ENCODE measurements at regions not wholly inside any gene's neighbourhood (a gene's known extent, or its start where the extent isn't known, plus 50 kb on each side); places are given as distances from the start of the nearest gene placed in this dataset.
"Not testable (repeated sequence)": the region's sequence is repeated elsewhere in the genome, so short reads cannot be mapped to it uniquely, and the experiment has no call there.

DNA sequence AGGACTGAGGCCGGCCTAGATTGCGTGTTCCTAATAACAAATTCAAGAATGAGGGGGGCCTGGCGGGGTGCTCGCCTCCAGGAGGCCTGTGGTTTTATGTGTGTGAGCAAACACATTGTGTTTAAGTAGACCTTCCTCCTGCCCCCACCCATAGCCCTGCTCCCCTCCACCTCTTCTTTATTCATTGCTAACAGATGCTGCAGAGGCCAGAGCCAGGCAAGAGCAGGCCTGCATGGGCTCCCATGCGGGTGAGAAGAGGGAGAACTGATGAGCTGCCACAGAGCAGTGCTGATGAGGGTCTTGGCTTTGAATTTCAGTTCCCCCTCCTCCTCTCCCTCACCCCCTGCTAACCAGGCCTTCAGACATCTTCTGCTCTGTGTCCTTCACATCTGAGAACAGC, 154.6 kb downstream of the OSR1 start:
- DNase-seq (ENCODE audit: low read depth, low spot score) = no peak

DNA sequence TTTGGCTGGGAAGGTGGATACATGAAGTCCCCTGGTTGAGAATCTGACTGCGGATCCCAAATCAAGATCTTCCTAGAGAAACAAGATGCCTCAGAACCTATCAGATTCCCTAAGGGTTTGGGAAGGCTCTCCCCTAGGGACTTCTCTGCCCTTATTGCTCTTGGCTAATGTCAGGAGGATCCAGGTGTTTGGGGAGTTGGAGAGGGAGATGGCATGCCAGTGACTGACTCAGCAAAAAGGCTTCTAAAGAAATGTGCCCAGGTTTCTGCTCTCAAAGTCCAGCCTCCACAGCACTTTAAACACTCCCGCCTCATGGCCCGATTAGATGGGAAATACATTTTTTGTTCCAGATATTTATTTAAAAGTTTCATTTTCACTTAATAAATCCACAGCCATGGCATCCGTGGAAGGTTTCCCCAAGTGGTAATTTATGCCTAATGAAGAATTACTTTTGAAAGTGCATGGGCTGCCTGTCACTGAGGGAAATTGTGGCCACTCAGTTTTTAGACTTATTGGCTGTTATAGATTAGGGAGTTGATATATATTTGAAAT, 156.4 kb downstream of the OSR1 start:
- DNase-seq (ENCODE audit: low read depth, low spot score) = no peak

- no peak for DNase-seq (ENCODE audit: low read depth, low spot score)
These were observed 160.0 kb downstream of the OSR1 start for GRCh38 chr2:19198381-19198780.

- no peak for DNase-seq (ENCODE audit: low read depth, low spot score)
These were observed 162.8 kb downstream of the OSR1 start for GRCh38 chr2:19195661-19196060.

- DNase-seq (ENCODE audit: low read depth, low spot score) = no peak
These were observed 169.0 kb downstream of the OSR1 start for GRCh38 chr2:19189391-19189790.

DNA sequence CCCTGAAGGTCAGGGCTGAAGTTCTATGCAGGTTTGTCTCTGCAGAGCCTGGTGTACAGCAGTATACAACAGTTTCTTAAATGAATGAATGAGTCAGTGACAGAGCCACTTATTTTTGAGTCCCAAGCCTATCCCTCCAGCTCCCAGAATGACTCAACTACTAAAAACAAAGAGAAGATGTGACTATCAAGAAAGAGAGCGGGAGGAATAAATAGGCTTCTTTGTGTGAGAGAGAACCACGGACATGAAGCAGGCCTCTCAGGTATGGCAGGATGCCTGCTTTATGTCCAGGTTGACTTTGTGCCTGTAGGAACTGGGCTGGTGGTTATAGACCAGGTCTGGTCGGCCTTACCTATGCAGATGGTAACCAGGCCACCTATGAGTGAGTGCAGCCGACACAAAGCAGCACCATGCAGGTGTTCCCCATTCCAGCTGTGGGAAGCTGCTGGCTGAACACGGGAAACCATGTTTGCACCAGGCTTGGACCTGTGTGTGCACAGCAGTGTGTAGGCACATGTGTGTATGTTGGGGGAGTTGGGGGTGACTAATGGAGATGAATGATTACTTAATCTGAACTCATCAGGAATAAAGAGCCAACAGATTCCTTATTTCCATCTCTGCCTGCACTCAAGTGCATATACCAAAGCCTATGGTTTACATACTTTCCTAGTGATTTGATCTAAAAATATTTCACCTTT, 171.0 kb downstream of the OSR1 start:
- DNase-seq (ENCODE audit: low read depth, low spot score) = no peak

DNA sequence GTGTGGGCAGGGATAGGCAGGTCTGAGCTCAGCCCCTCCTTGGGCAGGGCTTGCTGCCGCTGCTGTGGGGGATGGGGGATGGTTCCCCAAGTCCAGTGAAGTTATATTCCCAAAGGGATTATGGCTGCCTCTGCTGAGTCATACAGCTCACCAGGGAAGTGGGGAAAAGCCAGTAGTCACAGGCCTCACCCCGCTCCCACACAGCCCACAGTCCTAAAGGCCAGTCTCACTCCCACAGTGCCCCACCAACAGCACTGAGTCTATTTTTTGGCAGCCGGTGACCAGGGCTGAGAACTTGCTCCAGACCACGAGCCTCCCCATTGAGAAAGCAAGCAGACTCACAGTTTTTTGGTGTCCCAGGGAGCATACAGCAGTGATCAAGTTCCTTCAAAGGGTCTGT, 173.3 kb downstream of the OSR1 start:
- no peak for DNase-seq (ENCODE audit: low read depth, low spot score)

DNA sequence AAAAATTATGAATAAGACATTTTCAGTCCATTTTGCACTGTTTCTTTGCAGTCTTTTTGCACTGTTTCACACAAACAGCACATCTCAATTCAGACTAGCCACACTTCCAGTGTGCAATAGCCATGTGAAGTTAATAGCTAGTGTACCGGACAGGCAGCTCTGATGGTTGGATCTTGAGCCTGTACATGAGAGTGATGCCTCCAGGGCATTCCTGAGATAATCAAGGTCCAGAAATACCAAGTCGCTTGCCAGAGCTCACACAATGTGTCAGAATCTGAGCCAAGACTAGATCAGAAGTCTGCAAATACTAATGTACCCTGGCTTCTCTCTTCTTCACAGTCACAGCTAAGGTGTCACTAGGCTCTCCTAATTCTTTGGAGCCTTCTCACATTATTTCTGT, 180.2 kb downstream of the OSR1 start:
- DNase-seq (ENCODE audit: low read depth, low spot score) = no peak

DNA sequence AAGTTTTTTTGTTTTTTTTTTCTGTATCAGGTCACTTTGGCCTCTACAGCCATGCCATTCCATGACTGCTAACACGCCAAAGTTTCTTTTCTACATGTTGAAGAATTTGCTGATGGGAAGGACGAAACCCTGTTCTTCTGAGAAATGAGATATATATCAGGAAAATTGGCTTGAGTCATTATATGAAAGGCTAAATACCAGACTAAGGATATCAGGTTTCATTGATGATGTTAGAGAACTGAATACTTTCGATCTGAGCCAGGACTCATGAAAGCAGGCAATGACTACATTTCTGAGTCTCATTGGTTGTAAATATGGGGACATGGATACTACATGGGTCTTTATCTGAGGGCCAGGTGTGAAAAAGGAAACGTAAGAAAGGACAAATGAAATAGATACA, 181.4 kb downstream of the OSR1 start:
- no peak for DNase-seq (ENCODE audit: low read depth, low spot score)

DNA sequence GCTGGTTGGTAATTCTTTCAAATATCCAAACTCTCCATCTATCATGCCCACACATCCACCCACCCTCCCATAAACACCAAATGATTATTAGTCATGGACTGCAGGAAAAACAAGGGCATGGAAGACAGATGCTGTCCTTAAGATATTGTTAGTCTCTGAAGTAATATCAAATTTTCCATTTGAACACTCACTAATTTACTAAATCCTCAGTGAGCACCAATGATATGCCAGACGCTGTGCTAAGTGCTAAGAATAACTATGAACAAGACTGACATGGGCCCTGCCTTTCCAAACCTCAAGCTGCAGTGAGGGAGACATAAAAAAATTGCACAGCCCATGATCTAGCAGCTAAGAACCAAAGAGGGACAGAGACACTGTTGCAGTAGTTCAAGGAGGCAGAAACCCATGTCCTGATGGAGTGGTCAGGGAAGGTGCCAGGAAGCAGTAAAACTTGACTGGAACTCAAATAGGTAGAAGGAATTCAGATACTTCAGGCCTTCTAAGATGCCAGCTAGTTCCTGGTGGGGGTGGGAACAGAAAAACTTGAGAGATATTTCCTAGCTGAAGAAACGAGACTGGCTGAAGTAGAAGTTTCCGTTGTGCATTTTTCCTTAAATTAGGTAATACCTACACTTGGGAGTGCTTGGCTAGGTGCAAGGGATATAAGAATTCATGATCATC, 182.1 kb downstream of the OSR1 start:
- DNase-seq (ENCODE audit: low read depth, low spot score) = no peak

- no peak for DNase-seq (ENCODE audit: low read depth, low spot score)
These were observed 184.2 kb downstream of the OSR1 start for GRCh38 chr2:19174176-19174575.

DNA sequence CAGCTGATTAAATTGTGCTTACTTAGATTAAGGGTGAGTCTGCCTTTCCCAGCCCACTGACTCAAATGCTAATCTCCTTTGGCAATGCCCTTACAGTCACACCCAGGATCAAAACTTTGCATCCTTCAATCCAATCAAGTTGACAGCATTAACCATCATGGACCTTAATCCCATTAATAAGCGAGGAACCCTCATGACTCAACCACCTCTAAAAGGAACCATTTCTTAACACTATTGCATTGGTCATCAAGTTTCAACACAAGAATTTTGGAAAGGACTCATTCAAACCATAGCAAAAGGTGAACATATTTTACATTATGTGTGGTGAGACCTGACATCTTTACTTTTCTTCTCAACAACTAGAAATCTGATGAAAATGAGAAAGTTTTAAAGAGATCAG, 187.0 kb downstream of the OSR1 start:
- no peak for DNase-seq (ENCODE audit: low read depth, low spot score)

GRCh38 chr2:19169134-19169768, 189.2 kb downstream of the OSR1 start:
- DNase-seq (ENCODE audit: low read depth, low spot score) = no peak

GRCh38 chr2:19164099-19164498, 194.3 kb downstream of the OSR1 start:
- DNase-seq (ENCODE audit: low read depth, low spot score) = not testable (repeated sequence)

DNA sequence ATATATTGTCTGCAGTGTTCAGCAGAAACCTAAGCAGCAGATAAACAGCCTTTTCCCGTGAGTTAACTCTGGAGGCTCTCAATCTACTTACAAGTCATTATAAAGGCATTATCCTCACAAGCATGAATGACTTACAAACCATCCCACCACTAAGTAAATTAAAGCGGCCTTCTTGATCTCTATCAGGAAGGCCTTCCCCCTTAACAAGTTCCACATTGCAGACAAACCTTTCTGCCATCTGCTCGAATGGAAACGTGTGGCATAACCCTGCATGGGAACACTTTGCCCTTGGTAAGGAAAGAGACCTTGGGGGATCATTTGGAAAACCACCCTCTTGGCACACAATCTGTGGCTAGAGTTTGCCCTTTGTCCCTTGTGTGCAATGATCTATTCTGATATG, 199.5 kb downstream of the OSR1 start:
- no peak for DNase-seq (ENCODE audit: low read depth, low spot score)

DNA sequence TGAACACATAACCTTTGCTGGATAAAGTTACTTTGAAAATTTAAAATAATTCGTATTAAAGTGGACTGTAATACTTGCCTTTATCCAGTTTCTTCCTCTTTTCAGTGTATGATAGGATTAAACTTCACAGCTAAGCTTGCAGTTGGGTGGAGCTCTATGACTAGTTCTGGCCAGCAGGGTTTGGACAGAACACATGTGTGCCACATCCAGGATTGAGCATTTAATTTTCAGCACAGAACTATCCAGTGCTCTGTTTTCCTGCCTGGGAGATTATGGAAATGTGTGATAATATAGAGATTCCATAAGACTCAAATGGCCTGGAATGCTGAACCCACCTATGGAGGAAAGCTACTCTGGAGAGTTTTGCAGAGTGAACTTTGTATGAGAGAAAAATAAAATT, 200.2 kb downstream of the OSR1 start:
- DNase-seq (ENCODE audit: low read depth, low spot score) = no peak

- no peak for DNase-seq (ENCODE audit: low read depth, low spot score)
These were observed 201.8 kb downstream of the OSR1 start for GRCh38 chr2:19156646-19157045.

DNA sequence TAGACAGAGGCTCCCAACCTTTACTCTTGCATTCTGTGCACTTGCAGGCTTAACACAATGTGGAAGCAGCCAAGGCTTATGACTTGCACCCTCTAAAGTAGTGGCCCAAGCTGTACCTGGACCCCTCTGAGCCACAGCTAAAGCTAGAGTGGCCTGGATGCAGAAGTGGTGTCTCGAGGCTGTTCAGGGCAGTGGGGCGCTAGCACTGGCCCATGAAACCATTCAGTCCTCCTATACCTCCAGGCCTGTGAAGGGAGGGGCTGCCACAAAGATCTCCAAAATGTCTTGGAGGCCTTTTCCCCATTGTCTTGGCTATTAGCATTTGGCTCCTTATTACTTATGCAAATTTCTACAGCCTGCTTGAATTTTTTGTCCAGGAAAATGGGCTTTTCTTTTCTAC, 207.7 kb downstream of the OSR1 start:
- no peak for DNase-seq (ENCODE audit: low read depth, low spot score)

- no peak for DNase-seq (ENCODE audit: low read depth, low spot score)
These were observed 211.6 kb downstream of the OSR1 start for GRCh38 chr2:19146867-19147266.

DNA sequence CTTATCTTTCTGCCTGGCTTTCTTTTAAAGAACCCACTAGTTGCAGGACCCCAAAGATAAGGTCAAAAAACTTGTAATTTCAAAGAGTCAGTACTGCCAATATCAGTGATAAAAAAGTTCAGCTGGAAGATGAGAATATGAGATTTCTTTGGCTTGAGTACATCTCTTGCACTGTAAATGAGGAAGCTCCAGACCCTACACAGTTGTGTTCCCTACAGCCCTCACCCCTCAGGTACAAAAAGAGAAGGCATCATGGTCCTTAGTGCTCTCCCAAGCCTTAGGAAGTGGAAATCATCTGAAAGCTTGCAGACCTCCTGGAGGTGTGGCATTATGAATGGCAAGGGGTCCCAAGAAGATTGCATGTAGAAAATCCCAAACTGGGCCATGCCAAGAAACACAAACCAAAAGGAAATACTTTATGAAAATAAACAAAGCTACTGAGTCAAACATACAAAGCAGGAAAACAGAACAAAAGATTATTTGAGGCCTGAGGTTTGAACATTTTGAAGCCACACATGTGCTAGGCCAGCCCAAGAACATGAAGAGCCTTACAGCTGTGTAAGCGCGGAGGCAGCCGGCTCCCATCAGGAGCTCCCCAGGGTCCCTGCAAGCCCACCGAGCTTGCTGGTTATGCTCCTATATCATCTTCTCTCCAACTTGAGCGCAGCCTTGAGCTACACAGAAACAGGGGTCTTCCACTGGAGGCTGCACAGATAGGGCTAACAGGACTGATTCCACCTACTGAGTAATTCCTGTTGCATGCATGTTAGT, 217.0 kb downstream of the OSR1 start:
- no peak for DNase-seq (ENCODE audit: low read depth, low spot score)

DNA sequence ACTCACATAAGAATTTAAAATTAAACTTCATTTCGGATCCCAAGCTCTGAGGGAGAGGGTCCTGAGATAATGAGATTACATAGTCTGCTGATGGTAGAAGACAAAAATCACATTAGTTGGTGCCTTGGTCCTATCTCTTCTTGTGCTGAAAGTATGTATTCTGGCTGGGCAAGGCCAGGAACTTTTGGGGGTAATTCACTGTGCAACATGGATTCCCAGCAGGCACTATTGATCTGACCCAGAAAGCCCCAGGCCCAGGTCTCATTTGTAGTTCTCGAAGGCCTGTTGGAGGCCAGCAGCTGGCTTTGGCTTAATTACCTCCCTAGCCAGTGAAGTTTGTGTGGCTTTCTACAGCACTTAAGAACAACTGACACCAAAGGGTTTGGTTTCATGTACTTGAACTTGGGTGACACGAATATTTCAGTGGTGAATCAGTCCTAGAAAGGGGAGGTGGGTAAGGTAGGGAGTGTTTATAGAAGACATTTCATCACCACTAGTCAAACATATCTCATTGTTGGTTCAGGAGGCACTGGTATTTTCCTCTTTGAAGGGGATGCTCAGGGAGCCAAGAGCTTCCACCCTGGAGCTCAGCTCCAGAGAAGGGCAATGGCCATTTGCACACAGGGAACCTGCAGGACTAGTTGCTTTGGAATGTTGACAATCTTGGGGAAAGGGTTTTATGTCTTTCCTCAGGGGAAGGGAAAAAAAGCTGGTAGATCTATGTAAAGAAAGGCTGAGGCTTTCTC, 217.8 kb downstream of the OSR1 start:
- peak; percentile 93 for DNase-seq (ENCODE audit: low read depth, low spot score)

All from smooth muscle cell of the brain vasculature (primary cell).